NCI-H460 (cell line): ENCODE measurements at regions not wholly inside any gene's neighbourhood (a gene's known extent, or its start where the extent isn't known, plus 50 kb on each side); places are given as distances from the start of the nearest gene placed in this dataset.

Experiments
- DNase-seq: peaks from one replicate; pipeline ENCODE4 v3.0.0-alpha.2; 2016; ENCODE audit warnings: low read depth; ENCODE audit errors: extremely low read depth

- DNase-seq = no peak
Observed at GRCh38 chr10:36506261-36506660, 619.1 kb upstream of the ANKRD30A start.

- DNase-seq = no peak
Observed at GRCh38 chr10:36504758-36505157, 620.6 kb upstream of the ANKRD30A start.

- DNase-seq = no peak
Observed at GRCh38 chr10:36500266-36500665, 625.1 kb upstream of the ANKRD30A start.

- no peak for DNase-seq
Observed at GRCh38 chr10:36499693-36500092, 625.7 kb upstream of the ANKRD30A start.

- no peak for DNase-seq
Observed at GRCh38 chr10:36496758-36497157, 628.6 kb upstream of the ANKRD30A start.

- DNase-seq = peak; percentile 83
Observed at GRCh38 chr10:36494371-36494770, 631.0 kb upstream of the ANKRD30A start.

DNA sequence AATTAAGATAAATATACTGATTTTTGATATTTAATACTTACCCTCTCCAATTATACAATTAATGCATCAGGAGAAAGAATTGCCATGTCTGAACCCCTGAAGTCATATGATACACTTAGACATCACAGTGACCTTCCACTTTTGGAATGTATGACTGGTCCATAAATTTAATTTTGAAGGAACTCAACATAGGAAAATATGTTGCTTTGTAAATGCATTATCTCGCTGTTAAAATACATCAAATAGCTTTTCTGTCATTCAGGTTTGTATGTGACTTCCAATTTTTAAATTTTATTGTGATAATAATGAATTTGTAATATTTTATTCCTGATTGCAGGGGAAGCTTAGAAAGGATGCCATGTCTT lies 631.9 kb upstream of the ANKRD30A start:
- no peak for DNase-seq

- no peak for DNase-seq
Observed at GRCh38 chr10:36492590-36493515, 632.5 kb upstream of the ANKRD30A start.

DNA sequence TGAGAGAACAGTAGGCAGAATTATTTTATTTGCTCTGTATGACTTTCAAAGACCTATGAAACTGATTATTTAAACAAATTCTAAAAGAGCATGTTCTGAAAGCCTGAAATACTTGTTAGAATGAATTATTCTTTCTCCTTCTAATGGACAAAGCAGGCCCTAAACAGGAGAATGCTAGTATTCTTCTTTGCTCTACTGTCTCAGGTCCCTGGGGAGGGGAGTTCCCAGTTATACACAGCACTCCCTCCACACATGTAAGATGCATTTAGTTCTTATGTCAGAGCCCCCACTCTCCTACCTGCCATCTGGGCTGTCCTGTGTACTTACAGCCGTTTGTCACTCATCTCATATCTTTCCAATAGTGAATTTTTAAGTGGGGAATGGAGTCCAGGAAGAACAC lies 633.5 kb upstream of the ANKRD30A start:
- no peak for DNase-seq

DNA sequence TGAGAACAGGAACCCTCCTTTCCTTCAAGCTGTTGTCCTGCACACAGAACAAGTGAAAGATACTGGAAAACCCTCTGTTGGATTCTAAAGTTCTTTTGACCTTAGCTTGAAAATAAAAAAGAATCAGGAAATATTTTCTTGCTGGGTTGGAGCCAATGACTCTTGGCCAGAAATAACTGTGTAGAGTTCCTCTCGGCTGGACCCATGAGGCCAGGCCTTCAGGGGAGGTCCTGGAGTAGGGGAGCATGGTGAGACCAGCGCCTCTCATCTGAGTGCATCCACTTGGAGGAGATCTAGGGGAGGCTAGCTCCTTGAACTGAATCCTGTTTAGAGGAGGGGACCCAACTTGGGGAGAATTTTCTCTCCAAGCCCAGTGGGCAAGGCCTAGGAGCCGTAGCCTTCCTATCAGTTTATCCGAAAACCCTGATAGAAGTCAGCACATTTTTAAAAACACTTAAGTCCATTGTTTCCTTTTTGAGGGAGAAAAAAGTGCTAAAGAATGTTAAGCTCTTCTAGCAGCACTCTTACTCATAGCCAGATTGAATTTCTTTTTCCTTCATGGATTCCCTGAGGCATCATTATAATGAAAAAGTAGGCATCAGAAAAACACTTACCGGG lies 635.7 kb upstream of the ANKRD30A start:
- no peak for DNase-seq

- DNase-seq = no peak
Observed at GRCh38 chr10:36489181-36489580, 636.2 kb upstream of the ANKRD30A start.

DNA sequence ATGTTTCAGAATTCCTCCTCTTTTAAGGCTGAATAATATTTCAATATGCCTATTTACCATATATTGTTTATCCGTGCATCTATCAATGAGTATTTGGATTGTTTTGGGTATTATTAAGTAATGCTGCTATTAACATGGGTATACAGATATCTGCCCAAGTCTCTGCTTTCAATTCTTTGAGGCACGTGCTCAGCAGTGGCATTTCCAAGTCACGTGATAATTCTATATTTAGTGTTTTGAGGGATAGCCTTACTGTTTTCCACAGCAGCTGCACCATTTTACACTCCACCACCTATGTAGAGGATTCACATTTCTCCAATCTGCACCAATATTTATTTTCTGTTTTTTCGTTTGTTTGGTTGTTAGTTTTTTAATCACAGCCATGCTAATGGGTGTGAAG lies 636.8 kb upstream of the ANKRD30A start:
- DNase-seq = no peak

- DNase-seq = no peak
Observed at GRCh38 chr10:36479073-36479472, 646.3 kb upstream of the ANKRD30A start.

- peak; percentile 84 for DNase-seq
Observed at GRCh38 chr10:36476399-36476798, 649.0 kb upstream of the ANKRD30A start.

- peak; percentile 71 for DNase-seq
Observed at GRCh38 chr10:36475746-36476145, 649.7 kb upstream of the ANKRD30A start.

DNA sequence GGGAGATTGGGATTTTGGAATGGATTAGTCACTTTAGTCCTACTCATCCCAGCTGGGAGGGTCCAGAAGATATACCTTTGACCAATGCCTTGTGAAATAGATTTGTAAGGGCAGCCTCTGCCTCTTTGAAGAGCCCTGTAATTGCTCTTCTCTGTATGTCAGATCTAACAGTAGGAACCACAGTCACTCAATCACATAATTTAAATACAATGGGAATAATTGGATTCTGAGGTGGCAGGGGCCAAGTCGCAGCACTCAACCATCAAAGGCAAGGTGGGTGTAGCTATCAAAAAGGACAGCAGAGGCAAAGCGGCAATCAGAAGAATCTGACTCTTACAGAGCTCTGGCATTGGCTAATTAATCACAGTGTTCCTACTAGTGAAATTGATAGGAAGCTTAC lies 650.9 kb upstream of the ANKRD30A start:
- no peak for DNase-seq

GRCh38 chr10:36473122-36473521 lies 652.3 kb upstream of the ANKRD30A start:
- no peak for DNase-seq

DNA sequence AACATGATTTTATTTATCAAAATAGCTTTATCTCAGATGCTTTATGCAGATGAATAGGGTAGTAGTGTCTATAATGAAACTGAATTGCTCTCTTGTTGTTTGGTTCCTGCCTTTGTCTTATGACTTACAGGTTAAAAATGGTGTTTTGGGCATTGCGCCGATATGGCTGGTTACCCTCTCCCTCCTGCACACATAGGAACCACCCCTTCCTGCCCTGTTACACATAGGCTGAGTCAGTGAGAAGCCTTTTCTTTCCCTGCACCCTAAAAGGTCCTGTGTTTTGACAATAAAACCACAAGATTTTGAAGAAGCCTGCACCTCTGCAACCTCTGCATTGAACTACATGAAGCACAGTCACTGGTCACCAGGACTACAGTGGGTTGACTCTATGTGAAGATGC lies 655.8 kb upstream of the ANKRD30A start:
- DNase-seq = no peak

GRCh38 chr10:36468620-36469019 lies 656.8 kb upstream of the ANKRD30A start:
- no peak for DNase-seq

DNA sequence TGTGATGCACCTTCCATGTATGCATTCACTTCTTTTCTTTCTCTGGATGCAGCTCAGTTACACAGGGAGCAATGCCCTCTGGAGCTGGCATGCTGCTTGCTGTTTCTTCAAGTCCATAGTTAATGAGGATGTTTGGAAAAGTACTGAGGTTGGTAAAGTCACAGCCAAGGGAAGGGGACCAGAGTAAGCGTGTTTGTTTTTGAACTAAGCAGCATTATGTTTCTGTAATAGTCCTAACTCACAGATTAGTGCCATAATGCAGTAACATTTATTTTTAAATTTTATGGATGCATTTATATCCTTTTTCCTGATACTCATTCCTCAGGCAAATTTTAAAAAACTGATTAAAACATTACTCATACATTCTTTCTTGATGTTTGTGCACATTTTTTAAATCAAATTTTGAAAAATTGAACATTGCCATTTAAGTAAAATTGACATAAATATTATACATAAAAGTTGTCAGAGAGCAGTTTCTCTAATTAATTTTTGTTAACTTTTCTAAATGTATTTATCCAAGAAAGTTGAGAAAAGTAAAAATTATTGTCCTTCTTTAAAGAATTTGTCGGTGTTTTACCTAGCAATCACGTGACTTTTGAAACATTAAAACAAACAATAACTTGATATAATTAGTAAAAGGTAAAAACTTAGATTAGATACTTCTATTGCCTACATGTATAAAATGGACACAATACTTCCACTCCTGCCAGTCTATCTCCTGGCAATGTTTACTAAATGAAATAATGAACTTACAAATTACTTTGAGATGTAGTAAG lies 659.6 kb upstream of the ANKRD30A start:
- peak; percentile 24 for DNase-seq

DNA sequence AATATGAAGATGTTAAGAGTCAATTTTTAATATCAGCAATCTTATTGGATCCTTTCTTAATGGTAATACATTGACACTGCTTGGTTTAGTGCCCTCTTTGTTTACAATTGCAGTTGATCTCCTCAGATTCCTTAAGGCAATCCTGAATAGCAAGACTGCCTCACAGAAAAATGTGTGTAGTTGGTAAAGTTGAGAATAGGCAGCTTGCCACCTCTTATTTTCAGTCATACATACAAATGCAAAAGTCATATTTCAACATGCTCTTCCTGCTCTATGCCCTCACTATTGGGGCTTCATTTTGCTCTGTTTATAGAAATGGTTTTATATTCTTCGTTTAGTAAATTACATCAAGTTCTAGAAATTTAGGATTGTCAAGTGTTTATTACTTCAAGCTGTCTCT lies 661.1 kb upstream of the ANKRD30A start:
- no peak for DNase-seq
